ENCODE measurements at regions not wholly inside any gene's neighbourhood (a gene's known extent, or its start where the extent isn't known, plus 50 kb on each side); places are given as distances from the start of the nearest gene placed in this dataset.

- Histone ChIP-seq H3K4me1 (ENCODE audit: low read length) (no peaks in the 10 kb centered on the region), H3K27ac (ENCODE audit: low read length) (no peak overlapping the region), H4K20me1 (ENCODE audit: insufficient read depth, low read length) (no peaks in the 10 kb centered on the region), H3K9ac (ENCODE audit: low read length) (no peak overlapping the region), H3K4me3 (ENCODE audit: low read length) (no peak overlapping the region), H3K36me3 (replicated peaks; ENCODE audit: low read depth, low read length) (no peaks in the 10 kb centered on the region), H3K27me3 (ENCODE audit: low read depth, low read length) (peaks cover 6% of the 10 kb centered on the region; the same call in 1 of the 2 replicates), H3K79me2 (ENCODE audit: low read length) (no peaks in the 10 kb centered on the region), H3K4me2 (ENCODE audit: low read length) (no peak overlapping the region), H2AFZ (ENCODE audit: low read depth, low read length) (no peak overlapping the region), H3K9me3 (ENCODE audit: insufficient read depth, low read length) (no peaks in the 10 kb centered on the region)
- TF ChIP-seq, protein P1, sequence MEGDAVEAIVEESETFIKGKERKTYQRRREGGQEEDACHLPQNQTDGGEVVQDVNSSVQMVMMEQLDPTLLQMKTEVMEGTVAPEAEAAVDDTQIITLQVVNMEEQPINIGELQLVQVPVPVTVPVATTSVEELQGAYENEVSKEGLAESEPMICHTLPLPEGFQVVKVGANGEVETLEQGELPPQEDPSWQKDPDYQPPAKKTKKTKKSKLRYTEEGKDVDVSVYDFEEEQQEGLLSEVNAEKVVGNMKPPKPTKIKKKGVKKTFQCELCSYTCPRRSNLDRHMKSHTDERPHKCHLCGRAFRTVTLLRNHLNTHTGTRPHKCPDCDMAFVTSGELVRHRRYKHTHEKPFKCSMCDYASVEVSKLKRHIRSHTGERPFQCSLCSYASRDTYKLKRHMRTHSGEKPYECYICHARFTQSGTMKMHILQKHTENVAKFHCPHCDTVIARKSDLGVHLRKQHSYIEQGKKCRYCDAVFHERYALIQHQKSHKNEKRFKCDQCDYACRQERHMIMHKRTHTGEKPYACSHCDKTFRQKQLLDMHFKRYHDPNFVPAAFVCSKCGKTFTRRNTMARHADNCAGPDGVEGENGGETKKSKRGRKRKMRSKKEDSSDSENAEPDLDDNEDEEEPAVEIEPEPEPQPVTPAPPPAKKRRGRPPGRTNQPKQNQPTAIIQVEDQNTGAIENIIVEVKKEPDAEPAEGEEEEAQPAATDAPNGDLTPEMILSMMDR (IDR thresholded peaks at IDR 0.05; ENCODE audit: low read depth, low read length) = no peak
- no peak for TF ChIP-seq EZH2phosphoT487 (IDR thresholded peaks at IDR 0.05; ENCODE audit: low read depth)
Measured at GRCh38 chr7:41855798-41856197, 152.9 kb upstream of the INHBA start.

DNA sequence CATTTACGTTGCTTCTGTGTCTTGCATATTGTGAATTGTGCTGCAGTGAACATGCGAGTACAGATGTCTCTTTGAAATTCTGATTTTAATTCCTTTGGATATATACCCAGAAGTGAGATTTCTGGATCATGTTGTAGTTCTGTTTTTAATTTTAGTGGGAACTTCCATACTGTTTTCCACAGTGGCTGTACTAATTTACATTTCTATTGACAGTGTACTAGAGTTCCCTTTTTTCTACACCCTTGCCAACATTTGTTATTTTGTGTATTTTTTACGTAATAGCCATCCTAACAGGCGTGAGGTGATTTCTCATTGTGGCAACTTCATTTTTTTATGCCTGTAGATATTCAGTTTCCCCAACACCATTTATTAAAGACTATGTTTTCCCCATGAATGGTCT, 144.7 kb upstream of the INHBA start:
- H3K36me3 ChIP-seq (replicated peaks; ENCODE audit: low read depth, low read length) = no peaks in the 10 kb centered on the region
- H3K27ac ChIP-seq (ENCODE audit: low read length) = no peak overlapping the region
- no peaks in the 10 kb centered on the region for H3K79me2 ChIP-seq (ENCODE audit: low read length)
- H3K9ac ChIP-seq (ENCODE audit: low read length) = no peak overlapping the region
- H3K4me1 ChIP-seq (ENCODE audit: low read length) = no peaks in the 10 kb centered on the region
- H2AFZ ChIP-seq (ENCODE audit: low read depth, low read length) = no peak overlapping the region
- H4K20me1 ChIP-seq (ENCODE audit: insufficient read depth, low read length) = no peaks in the 10 kb centered on the region
- no peak overlapping the region for H3K4me2 ChIP-seq (ENCODE audit: low read length)
- no peaks in the 10 kb centered on the region for H3K9me3 ChIP-seq (ENCODE audit: insufficient read depth, low read length)
- no peaks in the 10 kb centered on the region for H3K27me3 ChIP-seq (ENCODE audit: low read depth, low read length)
- no peak for TF ChIP-seq EZH2phosphoT487 (IDR thresholded peaks at IDR 0.05; ENCODE audit: low read depth)
- no peak overlapping the region for H3K4me3 ChIP-seq (ENCODE audit: low read length)

DNA sequence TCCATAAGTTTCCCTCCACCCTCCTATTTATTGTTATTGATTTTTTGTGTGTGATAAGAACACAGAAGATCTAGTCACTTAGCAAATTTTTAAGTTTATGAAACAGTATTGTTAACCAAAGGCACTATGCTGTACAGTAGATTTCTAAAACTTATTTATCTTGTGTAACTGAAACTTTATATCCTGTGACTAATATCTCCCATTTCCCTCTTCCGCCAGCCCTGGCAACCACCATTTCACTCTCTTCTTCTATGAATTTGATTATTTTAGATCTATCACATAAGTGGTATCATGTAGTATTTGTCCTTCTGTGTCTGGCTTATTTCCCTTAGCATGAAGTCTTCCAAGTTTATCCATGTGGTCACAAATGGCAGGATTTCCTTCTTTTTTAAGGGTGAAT, 144.3 kb upstream of the INHBA start:
- TF ChIP-seq, protein P1 (IDR thresholded peaks at IDR 0.05; ENCODE audit: low read depth, low read length) = no peak
- no peak for TF ChIP-seq EZH2phosphoT487 (IDR thresholded peaks at IDR 0.05; ENCODE audit: low read depth)
- no peak overlapping the region for H3K27ac ChIP-seq (ENCODE audit: low read length)
- no peaks in the 10 kb centered on the region for H3K79me2 ChIP-seq (ENCODE audit: low read length)
- H3K9ac ChIP-seq (ENCODE audit: low read length) = no peak overlapping the region
- H3K9me3 ChIP-seq (ENCODE audit: insufficient read depth, low read length) = no peaks in the 10 kb centered on the region
- H2AFZ ChIP-seq (ENCODE audit: low read depth, low read length) = no peak overlapping the region
- H3K4me2 ChIP-seq (ENCODE audit: low read length) = no peak overlapping the region
- H3K27me3 ChIP-seq (ENCODE audit: low read depth, low read length) = no peaks in the 10 kb centered on the region
- no peaks in the 10 kb centered on the region for H4K20me1 ChIP-seq (ENCODE audit: insufficient read depth, low read length)
- H3K4me3 ChIP-seq (ENCODE audit: low read length) = no peak overlapping the region
- no peaks in the 10 kb centered on the region for H3K4me1 ChIP-seq (ENCODE audit: low read length)
- no peaks in the 10 kb centered on the region for H3K36me3 ChIP-seq (replicated peaks; ENCODE audit: low read depth, low read length)

GRCh38 chr7:41842956-41843355, 140.1 kb upstream of the INHBA start:
- TF ChIP-seq EZH2phosphoT487 (IDR thresholded peaks at IDR 0.05; ENCODE audit: low read depth) = no peak
- TF ChIP-seq, protein P1 (IDR thresholded peaks at IDR 0.05; ENCODE audit: low read depth, low read length) = no peak
- no peak overlapping the region for H2AFZ ChIP-seq (ENCODE audit: low read depth, low read length)
- no peaks in the 10 kb centered on the region for H3K4me1 ChIP-seq (ENCODE audit: low read length)
- H3K36me3 ChIP-seq (replicated peaks; ENCODE audit: low read depth, low read length) = no peaks in the 10 kb centered on the region
- H3K79me2 ChIP-seq (ENCODE audit: low read length) = no peaks in the 10 kb centered on the region
- H3K9ac ChIP-seq (ENCODE audit: low read length) = no peak overlapping the region
- no peaks in the 10 kb centered on the region for H3K9me3 ChIP-seq (ENCODE audit: insufficient read depth, low read length)
- H3K27ac ChIP-seq (ENCODE audit: low read length) = no peak overlapping the region
- no peaks in the 10 kb centered on the region for H4K20me1 ChIP-seq (ENCODE audit: insufficient read depth, low read length)
- H3K4me3 ChIP-seq (ENCODE audit: low read length) = no peak overlapping the region
- no peak overlapping the region for H3K4me2 ChIP-seq (ENCODE audit: low read length)
- H3K27me3 ChIP-seq (ENCODE audit: low read depth, low read length) = no peaks in the 10 kb centered on the region

DNA sequence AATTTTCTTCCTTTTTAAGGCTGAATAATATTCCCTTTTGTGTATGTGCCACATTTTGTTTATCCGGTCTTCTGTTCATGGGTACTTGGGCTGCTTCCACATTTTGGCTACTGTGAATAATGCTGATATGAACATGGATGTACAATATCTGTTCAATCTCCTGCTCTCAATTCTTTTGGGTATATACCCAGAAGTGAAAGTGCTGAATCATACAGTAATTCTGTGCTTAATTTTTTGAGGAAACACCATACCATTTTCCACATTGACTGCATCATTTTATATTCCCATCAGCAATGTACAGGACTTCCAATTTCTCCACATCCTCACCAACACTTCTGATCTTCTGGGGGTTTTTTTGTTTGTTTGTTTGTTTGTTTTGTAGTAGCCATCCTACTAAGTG, 135.0 kb upstream of the INHBA start:
- H3K79me2 ChIP-seq (ENCODE audit: low read length) = no peaks in the 10 kb centered on the region
- no peaks in the 10 kb centered on the region for H3K36me3 ChIP-seq (replicated peaks; ENCODE audit: low read depth, low read length)
- H2AFZ ChIP-seq (ENCODE audit: low read depth, low read length) = no peak overlapping the region
- TF ChIP-seq EZH2phosphoT487 (IDR thresholded peaks at IDR 0.05; ENCODE audit: low read depth) = no peak
- TF ChIP-seq, protein P1 (IDR thresholded peaks at IDR 0.05; ENCODE audit: low read depth, low read length) = no peak
- no peaks in the 10 kb centered on the region for H3K27me3 ChIP-seq (ENCODE audit: low read depth, low read length)
- H3K4me2 ChIP-seq (ENCODE audit: low read length) = no peak overlapping the region
- no peak overlapping the region for H3K27ac ChIP-seq (ENCODE audit: low read length)
- H3K9me3 ChIP-seq (ENCODE audit: insufficient read depth, low read length) = no peaks in the 10 kb centered on the region
- no peaks in the 10 kb centered on the region for H4K20me1 ChIP-seq (ENCODE audit: insufficient read depth, low read length)
- no peak overlapping the region for H3K9ac ChIP-seq (ENCODE audit: low read length)
- H3K4me3 ChIP-seq (ENCODE audit: low read length) = no peak overlapping the region
- H3K4me1 ChIP-seq (ENCODE audit: low read length) = no peaks in the 10 kb centered on the region
